K562 (cell line): ENCODE measurements at regions not wholly inside any gene's neighbourhood (a gene's known extent, or its start where the extent isn't known, plus 50 kb on each side); places are given as distances from the start of the nearest gene placed in this dataset.

Source experiments
- ATAC-seq: fragments of 200-7000 bp; cut with Tn5 transposase; 3 replicates; pipeline ENCODE4 v1.9.1; 2020; ENCODE audit warnings: moderate library complexity
- BruUV-seq: library from RNA; stranded (reverse); fragments of 400-500 nt; replicated peaks from 2 replicates; lab custom pipeline; 2021; lab: Mats Ljungman, UMichigan
- CTCF ChIA-PET: fragments of 300-600 bp; formaldehyde crosslinking; extraction: SDS; loops from one replicate; lab custom pipeline; 2021; ENCODE audit warnings: low intra/inter-chr PET ratio; lab: Yijun Ruan, JAX
- POLR2A ChIA-PET: fragments of 300-600, 350-650 bp; sonication (Branson Sonifier 250); formaldehyde crosslinking; extraction: SDS; loops from one replicate; lab custom pipeline; 2021; ENCODE audit warnings: antibody characterized with exemption, inconsistent platforms; lab: Yijun Ruan, JAX
- DNase-seq, 4 experiments: peaks; one replicate each; pipeline versions ENCODE4 v3.0.0 to v3.0.0-alpha.2; 2011 to 2018; ENCODE audit warnings: low spot score in 3 of 4, mixed read lengths in 3 of 4; ENCODE audit errors: extremely low read depth in 1 of 4
- FAIRE-seq: peaks from 2 replicates; lab custom pipeline; 2011; peaks lifted over from hg19 to GRCh38; lab: Jason Lieb, UNC
- H2AFZ ChIP-seq: 2 replicates; pipeline ENCODE4 v1.6.0; 2011; ENCODE audit warnings: low read depth, low read length, control low read depth, inconsistent platforms
- H3K27ac ChIP-seq: fragments of 200-600 bp; 3 replicates; pipeline ENCODE4 v1.8.0; 2011; ENCODE audit warnings: low read depth, mild to moderate bottlenecking, control low read depth, inconsistent platforms, low read length, moderate library complexity, mixed read lengths; ENCODE audit errors: extremely low read depth
- H3K27me3 ChIP-seq, 2 experiments: fragments of 300-600 bp in 1 of 2; 2 replicates in 1 of 2; 3 replicates in 1 of 2; pipeline versions ENCODE4 v1.6.0 to v1.8.0; 2011; ENCODE audit warnings: inconsistent platforms in 2 of 2, low read length in 2 of 2, mild to moderate bottlenecking in 1 of 2, mixed read lengths in 1 of 2, moderate library complexity in 1 of 2; ENCODE audit not compliant: control insufficient read depth in 2 of 2, insufficient read depth in 2 of 2
- H3K36me3 ChIP-seq: fragments of 300-600 bp; 3 replicates; pipeline ENCODE4 v1.8.0; 2011; ENCODE audit warnings: mild to moderate bottlenecking, low read length, inconsistent platforms; ENCODE audit not compliant: control insufficient read depth, insufficient read depth
- H3K4me1 ChIP-seq, 2 experiments: fragments of 200-600 bp in 1 of 2; replicated peaks in 1 of 2; 2 replicates in 1 of 2; 3 replicates in 1 of 2; pipeline versions ENCODE4 v1.5.1 to v1.8.0; 2011; ENCODE audit warnings: inconsistent platforms in 2 of 2, low read length in 2 of 2, mild to moderate bottlenecking in 1 of 2, mixed read lengths in 1 of 2, moderate library complexity in 1 of 2; ENCODE audit not compliant: control insufficient read depth in 2 of 2, insufficient read depth in 2 of 2
- H3K4me2 ChIP-seq: 2 replicates; pipeline ENCODE4 v1.6.1; 2011; ENCODE audit warnings: low read length, control low read depth, inconsistent platforms, mixed read lengths; ENCODE audit not compliant: insufficient read depth
- H3K4me3 ChIP-seq: fragments of 200-600 bp; sonication (generic), shearing (Covaris generic); 2 replicates; pipeline ENCODE4 v1.5.1; 2016; ENCODE audit warnings: control low read depth, inconsistent platforms
- H3K79me2 ChIP-seq: fragments of 200-600 bp; 3 replicates; pipeline ENCODE4 v1.8.0; 2011; ENCODE audit warnings: low read length, inconsistent platforms; ENCODE audit not compliant: control insufficient read depth, insufficient read depth
- H3K9ac ChIP-seq, 2 experiments: 2 replicates each; pipeline versions ENCODE4 v1.6.0 to v1.6.1; 2011; ENCODE audit warnings: low read depth in 2 of 2, low read length in 2 of 2, control low read depth in 1 of 2, inconsistent platforms in 1 of 2, mild to moderate bottlenecking in 1 of 2, mixed read lengths in 1 of 2; ENCODE audit not compliant: insufficient read depth in 1 of 2
- H3K9me1 ChIP-seq: one replicate; pipeline ENCODE4 v1.6.0; 2011; ENCODE audit warnings: inconsistent platforms, mild to moderate bottlenecking, low read length, moderate library complexity; ENCODE audit not compliant: control insufficient read depth, insufficient read depth
- H3K9me3 ChIP-seq: replicated peaks from 2 replicates; pipeline ENCODE4 v1.5.1; 2011; ENCODE audit warnings: low read depth, low read length, inconsistent platforms; ENCODE audit not compliant: control insufficient read depth, insufficient read depth
- H4K20me1 ChIP-seq: replicated peaks from 2 replicates; pipeline ENCODE4 v1.6.1; 2011; ENCODE audit warnings: low read length, inconsistent platforms, mixed read lengths; ENCODE audit not compliant: control insufficient read depth, insufficient read depth
- BRCA1 ChIP-seq, 2 experiments: fragments of 450-650 bp in 1 of 2; sonication (generic) in 1 of 2; formaldehyde crosslinking in 1 of 2; IDR thresholded peaks; 2 replicates each; pipeline versions ENCODE4 v1.5.0 to v1.6.1; 2017 to 2020; ENCODE audit warnings: mild to moderate bottlenecking in 1 of 2, missing genetic modification reagents in 1 of 2
- DIDO1 ChIP-seq: fragments of 450-650 bp; IDR thresholded peaks from 2 replicates; pipeline ENCODE4 v1.6.1; 2016; ENCODE audit warnings: low read depth, missing biosample characterization, missing genetic modification characterization
- DMBX1 ChIP-seq: fragments of 250-450 bp; sonication (Bioruptor Pico); IDR thresholded peaks from 2 replicates; pipeline ENCODE4 v1.8.0; 2022; ENCODE audit warnings: inconsistent platforms, mild to moderate bottlenecking, moderate library complexity, borderline replicate concordance
- ESRRA ChIP-seq: fragments of 450-650 bp; IDR thresholded peaks from 2 replicates; pipeline ENCODE4 v1.6.1; 2014; ENCODE audit warnings: low read depth, mild to moderate bottlenecking, moderate library complexity, borderline replicate concordance
- HDAC3 ChIP-seq: fragments of 450-650 bp; IDR thresholded peaks from 2 replicates; pipeline ENCODE4 v1.6.1; 2018; ENCODE audit warnings: borderline replicate concordance, mild to moderate bottlenecking, moderate library complexity; ENCODE audit not compliant: partially characterized antibody
- KLF10 ChIP-seq: fragments of 250-450 bp; sonication (Bioruptor Pico); IDR thresholded peaks from 2 replicates; pipeline ENCODE4 v1.6.1; 2021; ENCODE audit warnings: matching md5 sums
- MAFF ChIP-seq: IDR thresholded peaks from 2 replicates; pipeline ENCODE4 v1.6.1; 2012; ENCODE audit warnings: low read length, improper control_type of control experiment
- MBD1 ChIP-seq: fragments of 250-450 bp; sonication (Bioruptor Pico); IDR thresholded peaks from 2 replicates; pipeline ENCODE4 v1.8.0; 2022; ENCODE audit warnings: inconsistent platforms
- MTA3 ChIP-seq: fragments of 450-650 bp; formaldehyde crosslinking; IDR thresholded peaks from 2 replicates; pipeline ENCODE4 v1.6.1; 2017; ENCODE audit warnings: mild to moderate bottlenecking, borderline replicate concordance
- POLR2AphosphoS2 ChIP-seq: IDR thresholded peaks from 2 replicates; pipeline ENCODE4 v1.6.1; 2012; ENCODE audit warnings: low read length, improper control_type of control experiment
- SIN3A ChIP-seq, 2 experiments: fragments of 150-350 bp in 1 of 2; IDR thresholded peaks; 2 replicates each; pipeline ENCODE4 v1.6.1; 2011 to 2016; ENCODE audit warnings: borderline replicate concordance in 2 of 2, low read depth in 2 of 2, low read length in 2 of 2, mild to moderate bottlenecking in 2 of 2, moderate library complexity in 2 of 2; ENCODE audit not compliant: control insufficient read depth in 1 of 2
- SLC30A9 ChIP-seq: fragments of 250-450 bp; sonication (Bioruptor Pico); IDR thresholded peaks from 2 replicates; pipeline ENCODE4 v1.8.0; 2022; ENCODE audit warnings: mild to moderate bottlenecking, moderate library complexity
- SMAD4 ChIP-seq: fragments of 250-450 bp; sonication (Bioruptor Pico); conservative IDR thresholded peaks from 2 replicates; pipeline ENCODE4 v1.8.0; 2021; ENCODE audit warnings: inconsistent platforms, mild to moderate bottlenecking, moderate library complexity
- STAT5B ChIP-seq: fragments of 250-450 bp; sonication (Bioruptor Pico); IDR thresholded peaks from 2 replicates; pipeline ENCODE4 v1.8.0; 2021; ENCODE audit warnings: mild to moderate bottlenecking, inconsistent platforms
- XRCC5 ChIP-seq: fragments of 200-400 bp; formaldehyde crosslinking; IDR thresholded peaks from 2 replicates; pipeline ENCODE4 v1.6.1; 2017; ENCODE audit warnings: low read depth, mild to moderate bottlenecking, low read length
- ZKSCAN8 ChIP-seq: fragments of 200-800 bp; sonication (Bioruptor generic); IDR thresholded peaks from 2 replicates; pipeline ENCODE4 v1.6.1; 2016; ENCODE audit warnings: missing genetic modification characterization, missing compliant biosample characterization
- ZNF24 ChIP-seq: fragments of 450-650 bp; IDR thresholded peaks from 2 replicates; pipeline ENCODE4 v1.6.1; 2016
- ZNF347 ChIP-seq: fragments of 450-650 bp; formaldehyde crosslinking; IDR thresholded peaks from 2 replicates; pipeline ENCODE4 v1.4.0; 2020; ENCODE audit warnings: low read depth, mild to moderate bottlenecking, moderate library complexity
- WGBS: fragments of 100-300 bp; shearing (Covaris generic); methylation state at CpG from one replicate; pipeline ENCODE4 v1.1.6; 2016; ENCODE audit warnings: low coverage, mixed read lengths; ENCODE audit not compliant: insufficient coverage; ENCODE audit errors: missing lambda C conversion rate; 5-methylcytosine and 5-hydroxymethylcytosine counted together
- in situ Hi-C: fragments of 300-500 bp; cut with MboI; formaldehyde crosslinking; loops from 4 replicates; pipeline ENCODE4 v1.15.0; 2018; ENCODE audit warnings: inconsistent platforms, mixed read lengths
- intact Hi-C: fragments of 100-400 bp; cut with micrococcal nuclease; formaldehyde crosslinking; loops from 2 replicates; pipeline ENCODE4 v1.14.2; 2022
- TF ChIP-seq, protein P1 (sequence below): fragments of 250-450 bp; sonication (Bioruptor Pico); IDR thresholded peaks from 2 replicates; pipeline ENCODE4 v1.4.0; 2020; ENCODE audit warnings: mild to moderate bottlenecking, moderate library complexity

- no peaks in the 10 kb centered on the region; a peak in 1 of 5 replicates for H3K4me1 ChIP-seq
- TF ChIP-seq STAT5B (CRISPR knock-in tag) (no peak), HDAC3 (no peak), POLR2AphosphoS2 (no peak), DIDO1 (tag) (no peak), BRCA1 (IDR thresholded peaks at IDR 0.05) (no peak), BRCA1 (CRISPR knock-in tag; IDR thresholded peaks at IDR 0.05) (no peak), XRCC5 (no peak), SIN3A (IDR thresholded peaks at IDR 0.05; ENCODE audit: borderline replicate concordance in 2 of 2, control insufficient read depth in 1 of 2, low read depth in 2 of 2, low read length in 2 of 2) (no peak), MBD1 (CRISPR knock-in tag) (no peak), ZNF24 (no peak), ZKSCAN8 (no peak), ESRRA (no peak), ZNF347 (no peak), SLC30A9 (CRISPR knock-in tag) (no peak), MAFF (no peak), SMAD4 (no peak), MTA3 (no peak), DMBX1 (CRISPR knock-in tag) (no peak), KLF10 (CRISPR knock-in tag) (no peak)
- TF ChIP-seq, protein P1, sequence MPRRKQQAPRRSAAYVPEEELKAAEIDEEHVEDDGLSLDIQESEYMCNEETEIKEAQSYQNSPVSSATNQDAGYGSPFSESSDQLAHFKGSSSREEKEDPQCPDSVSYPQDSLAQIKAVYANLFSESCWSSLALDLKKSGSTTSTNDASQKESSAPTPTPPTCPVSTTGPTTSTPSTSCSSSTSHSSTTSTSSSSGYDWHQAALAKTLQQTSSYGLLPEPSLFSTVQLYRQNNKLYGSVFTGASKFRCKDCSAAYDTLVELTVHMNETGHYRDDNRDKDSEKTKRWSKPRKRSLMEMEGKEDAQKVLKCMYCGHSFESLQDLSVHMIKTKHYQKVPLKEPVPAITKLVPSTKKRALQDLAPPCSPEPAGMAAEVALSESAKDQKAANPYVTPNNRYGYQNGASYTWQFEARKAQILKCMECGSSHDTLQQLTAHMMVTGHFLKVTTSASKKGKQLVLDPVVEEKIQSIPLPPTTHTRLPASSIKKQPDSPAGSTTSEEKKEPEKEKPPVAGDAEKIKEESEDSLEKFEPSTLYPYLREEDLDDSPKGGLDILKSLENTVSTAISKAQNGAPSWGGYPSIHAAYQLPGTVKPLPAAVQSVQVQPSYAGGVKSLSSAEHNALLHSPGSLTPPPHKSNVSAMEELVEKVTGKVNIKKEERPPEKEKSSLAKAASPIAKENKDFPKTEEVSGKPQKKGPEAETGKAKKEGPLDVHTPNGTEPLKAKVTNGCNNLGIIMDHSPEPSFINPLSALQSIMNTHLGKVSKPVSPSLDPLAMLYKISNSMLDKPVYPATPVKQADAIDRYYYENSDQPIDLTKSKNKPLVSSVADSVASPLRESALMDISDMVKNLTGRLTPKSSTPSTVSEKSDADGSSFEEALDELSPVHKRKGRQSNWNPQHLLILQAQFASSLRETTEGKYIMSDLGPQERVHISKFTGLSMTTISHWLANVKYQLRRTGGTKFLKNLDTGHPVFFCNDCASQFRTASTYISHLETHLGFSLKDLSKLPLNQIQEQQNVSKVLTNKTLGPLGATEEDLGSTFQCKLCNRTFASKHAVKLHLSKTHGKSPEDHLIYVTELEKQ (CRISPR knock-in tag): no peak
- FAIRE-seq: no peak
- H3K79me2 ChIP-seq: no peaks in the 10 kb centered on the region
- H3K4me2 ChIP-seq: no peak overlapping the region
- no peak overlapping the region for H3K4me3 ChIP-seq
- intact Hi-C loops: no loop called here
- H3K9ac ChIP-seq: no peak overlapping the region
- BruUV-seq: no TSS peak
- no peak for ATAC-seq
- no peaks in the 10 kb centered on the region for H3K9me3 ChIP-seq
- no peak overlapping the region for H3K27ac ChIP-seq
- no peak overlapping the region for H2AFZ ChIP-seq
- no peaks in the 10 kb centered on the region for H4K20me1 ChIP-seq
- in situ Hi-C loops: no loop called here
- no peaks in the 10 kb centered on the region for H3K36me3 ChIP-seq
- WGBS: 0% methylated on average over 3 of the region's 3 CpGs
- ChIA-PET POLR2A (interaction anchor here (0.6 kb wide), 1 partner anchor 769 kb away, joined by 3 read pairs; no protein-coding TSS in a partner anchor), CTCF (no interaction called here)
- DNase-seq: no peak
- no peaks in the 10 kb centered on the region for H3K27me3 ChIP-seq
- no peaks in the 10 kb centered on the region for H3K9me1 ChIP-seq
Measured at GRCh38 chr2:201546576-201546975, 95.0 kb downstream of the STRADB start.
